HG03175 (cell line): ENCODE measurements at regions not wholly inside any gene's neighbourhood (a gene's known extent, or its start where the extent isn't known, plus 50 kb on each side); places are given as distances from the start of the nearest gene placed in this dataset.

Source experiments
- ATAC-seq: cut with Tn5 transposase; IDR thresholded peaks from one replicate; pipeline ENCODE4 v1.9.1; 2021; ENCODE audit warnings: mild to moderate bottlenecking, moderate library complexity; ENCODE audit not compliant: unreplicated experiment

- ATAC-seq: no peak
Measured at GRCh38 chr1:222370913-222371675, 176.8 kb downstream of the HHIPL2 start.

- no peak for ATAC-seq
Measured at GRCh38 chr1:222370081-222370912, 177.6 kb downstream of the HHIPL2 start.

GRCh38 chr1:222369148-222369547 lies 178.8 kb downstream of the HHIPL2 start:
- ATAC-seq: no peak

GRCh38 chr1:222358100-222358499 lies 189.8 kb downstream of the HHIPL2 start:
- no peak for ATAC-seq

- no peak for ATAC-seq
Measured at GRCh38 chr1:222357252-222357651, 190.7 kb downstream of the HHIPL2 start.

- ATAC-seq: no peak
Measured at GRCh38 chr1:222347627-222348026, 200.3 kb downstream of the HHIPL2 start.

- no peak for ATAC-seq
Measured at GRCh38 chr1:222346955-222347354, 200.9 kb downstream of the HHIPL2 start.

- no peak for ATAC-seq
Measured at GRCh38 chr1:222339376-222339947, 208.4 kb downstream of the HHIPL2 start.

GRCh38 chr1:222335586-222335985 lies 212.3 kb downstream of the HHIPL2 start:
- ATAC-seq: no peak

GRCh38 chr1:222334026-222334680 lies 213.8 kb downstream of the HHIPL2 start:
- no peak for ATAC-seq

GRCh38 chr1:222331765-222332164 lies 216.1 kb downstream of the HHIPL2 start:
- no peak for ATAC-seq

GRCh38 chr1:222331340-222331739 lies 216.6 kb downstream of the HHIPL2 start:
- no peak for ATAC-seq

GRCh38 chr1:222329493-222330045 lies 218.3 kb downstream of the HHIPL2 start:
- ATAC-seq: no peak

GRCh38 chr1:222326710-222327036 lies 221.2 kb downstream of the HHIPL2 start:
- ATAC-seq: no peak

GRCh38 chr1:222326006-222326709 lies 221.7 kb downstream of the HHIPL2 start:
- no peak for ATAC-seq

- no peak for ATAC-seq
Measured at GRCh38 chr1:222325506-222325905, 222.4 kb downstream of the HHIPL2 start.

- ATAC-seq: no peak
Measured at GRCh38 chr1:222314839-222315238, 233.1 kb downstream of the HHIPL2 start.

- ATAC-seq: no peak
Measured at GRCh38 chr1:222310836-222311235, 237.1 kb downstream of the HHIPL2 start.

GRCh38 chr1:222307621-222308020 lies 240.3 kb downstream of the HHIPL2 start:
- no peak for ATAC-seq

GRCh38 chr1:222306512-222306911 lies 241.4 kb downstream of the HHIPL2 start:
- no peak for ATAC-seq
